ENCODE measurements at regions not wholly inside any gene's neighbourhood (a gene's known extent, or its start where the extent isn't known, plus 50 kb on each side); places are given as distances from the start of the nearest gene placed in this dataset.

- DNase-seq = no peak
Measured at GRCh38 chr3:29077356-29077755, 203.5 kb upstream of the RBMS3 start.

GRCh38 chr3:29079358-29079757, 201.5 kb upstream of the RBMS3 start:
- DNase-seq = no peak

- DNase-seq = no peak
Measured at GRCh38 chr3:29080967-29081366, 199.9 kb upstream of the RBMS3 start.

GRCh38 chr3:29083081-29083480, 197.8 kb upstream of the RBMS3 start:
- DNase-seq = no peak

- no peak for DNase-seq
Measured at GRCh38 chr3:29083676-29084075, 197.2 kb upstream of the RBMS3 start.

- no peak for DNase-seq
Measured at GRCh38 chr3:29088579-29088978, 192.3 kb upstream of the RBMS3 start.

GRCh38 chr3:29090912-29091597, 189.8 kb upstream of the RBMS3 start:
- DNase-seq = no peak

GRCh38 chr3:29091599-29092189, 189.2 kb upstream of the RBMS3 start:
- DNase-seq = no peak

- no peak for DNase-seq
Measured at GRCh38 chr3:29092348-29092747, 188.5 kb upstream of the RBMS3 start.

GRCh38 chr3:29099296-29099695, 181.6 kb upstream of the RBMS3 start:
- no peak for DNase-seq

- DNase-seq = no peak
Measured at GRCh38 chr3:29099775-29100174, 181.1 kb upstream of the RBMS3 start.

- no peak for DNase-seq
Measured at GRCh38 chr3:29100292-29100691, 180.6 kb upstream of the RBMS3 start.

- DNase-seq = no peak
Measured at GRCh38 chr3:29128001-29128400, 152.9 kb upstream of the RBMS3 start.

GRCh38 chr3:29137601-29138000, 143.3 kb upstream of the RBMS3 start:
- no peak for DNase-seq

GRCh38 chr3:29138171-29138570, 142.7 kb upstream of the RBMS3 start:
- no peak for DNase-seq

GRCh38 chr3:29140666-29141065, 140.2 kb upstream of the RBMS3 start:
- DNase-seq = no peak

GRCh38 chr3:29141197-29141917, 139.5 kb upstream of the RBMS3 start:
- DNase-seq = no peak

GRCh38 chr3:29141918-29142275, 139.0 kb upstream of the RBMS3 start:
- DNase-seq = no peak

- DNase-seq = no peak
Measured at GRCh38 chr3:29143151-29143550, 137.7 kb upstream of the RBMS3 start.

- no peak for DNase-seq
Measured at GRCh38 chr3:29144361-29144760, 136.5 kb upstream of the RBMS3 start.

GRCh38 chr3:29144807-29145206, 136.1 kb upstream of the RBMS3 start:
- DNase-seq = no peak

GRCh38 chr3:29145360-29145759, 135.5 kb upstream of the RBMS3 start:
- DNase-seq = no peak

- no peak for DNase-seq
Measured at GRCh38 chr3:29152379-29152778, 128.5 kb upstream of the RBMS3 start.

- no peak for DNase-seq
Measured at GRCh38 chr3:29153811-29154210, 127.1 kb upstream of the RBMS3 start.

All from activated effector memory CD4-positive, alpha-beta T cell treated with anti-CD3 and anti-CD28 coated beads, Interleukin-2, amount 50 U/mL, for 16 hours (primary cell).